ENCODE measurements at regions not wholly inside any gene's neighbourhood (a gene's known extent, or its start where the extent isn't known, plus 50 kb on each side); places are given as distances from the start of the nearest gene placed in this dataset.

GRCh38 chr7:123296965-123297364, 97.2 kb upstream of the SLC13A1 start:
- no peak for DNase-seq
- Histone ChIP-seq H3K9me2 (no peaks in the 10 kb centered on the region), H3K79me2 (ENCODE audit: insufficient read depth) (no peaks in the 10 kb centered on the region), H3K4me3 (ENCODE audit: low read depth in 2 of 2, low read length in 1 of 2) (no peak overlapping the region), H4K20me1 (ENCODE audit: insufficient read depth) (no peaks in the 10 kb centered on the region), H3K36me3 (replicated peaks in 1 of 2; ENCODE audit: control insufficient read depth in 1 of 2, insufficient read depth in 2 of 2, low read length in 1 of 2) (no peaks in the 10 kb centered on the region), H3K27ac (ENCODE audit: low read depth in 2 of 2, low read length in 1 of 2) (no peak overlapping the region), H3K9me3 (no peaks in the 10 kb centered on the region), H3K27me3 (ENCODE audit: insufficient read depth) (no peaks in the 10 kb centered on the region), H3K4me1 (ENCODE audit: control insufficient read depth in 1 of 2, insufficient read depth in 2 of 2, low read depth in 1 of 2, low read length in 1 of 2) (peaks cover 0 to 5% of the 10 kb centered on the region in 2 experiments; a peak in 2 of 4 replicates), H3K9ac (no peak overlapping the region), H3F3A (replicated peaks; ENCODE audit: insufficient read depth) (no peaks in the 10 kb centered on the region), H3K4me2 (no peak overlapping the region), H2AFZ (ENCODE audit: low read depth) (no peak overlapping the region)
- WGBS (ENCODE audit: low lambda C conversion rate): 38% methylated on average over 4 of the region's 4 CpGs
- no peak for TF ChIP-seq RXRA (IDR thresholded peaks at IDR 0.05; ENCODE audit: borderline replicate concordance, low read depth)
- TF ChIP-seq RFX5 (IDR thresholded peaks at IDR 0.05; ENCODE audit: low read length): no peak
- TF ChIP-seq, protein P1, sequence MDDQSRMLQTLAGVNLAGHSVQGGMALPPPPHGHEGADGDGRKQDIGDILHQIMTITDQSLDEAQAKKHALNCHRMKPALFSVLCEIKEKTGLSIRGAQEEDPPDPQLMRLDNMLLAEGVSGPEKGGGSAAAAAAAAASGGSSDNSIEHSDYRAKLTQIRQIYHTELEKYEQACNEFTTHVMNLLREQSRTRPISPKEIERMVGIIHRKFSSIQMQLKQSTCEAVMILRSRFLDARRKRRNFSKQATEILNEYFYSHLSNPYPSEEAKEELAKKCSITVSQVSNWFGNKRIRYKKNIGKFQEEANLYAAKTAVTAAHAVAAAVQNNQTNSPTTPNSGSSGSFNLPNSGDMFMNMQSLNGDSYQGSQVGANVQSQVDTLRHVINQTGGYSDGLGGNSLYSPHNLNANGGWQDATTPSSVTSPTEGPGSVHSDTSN (IDR thresholded peaks at IDR 0.05): no peak
- no peak for TF ChIP-seq FOSL2 (IDR thresholded peaks at IDR 0.05; ENCODE audit: borderline replicate concordance, low read depth)
- no peak for TF ChIP-seq JUND (IDR thresholded peaks at IDR 0.05)
- no peak for TF ChIP-seq NRF1 (IDR thresholded peaks at IDR 0.05; ENCODE audit: low read depth, low read length)
- TF ChIP-seq SIN3A (IDR thresholded peaks at IDR 0.05; ENCODE audit: borderline replicate concordance, low read depth, low read length): no peak
- TF ChIP-seq MXI1 (IDR thresholded peaks at IDR 0.05; ENCODE audit: low read depth, low read length): no peak
- no peak for TF ChIP-seq TCF12 (IDR thresholded peaks at IDR 0.05)
- POLR2A ChIA-PET: no interaction called here
- CTCF ChIA-PET: interaction anchor here (0.8 to 2.9 kb wide), 5 partner anchors 11 to 71 kb away, joined by 3 to 10 read pairs (median 5); no protein-coding TSS in a partner anchor

GRCh38 chr7:123293710-123294109, 93.9 kb upstream of the SLC13A1 start:
- no peaks in the 10 kb centered on the region for H3F3A ChIP-seq (replicated peaks; ENCODE audit: insufficient read depth)
- TF ChIP-seq MEF2A (IDR thresholded peaks at IDR 0.05; ENCODE audit: borderline replicate concordance, low read depth) (no peak), MAX (IDR thresholded peaks at IDR 0.05; ENCODE audit: low read depth) (no peak), SMC3 (IDR thresholded peaks at IDR 0.05; ENCODE audit: low read depth, low read length) (no peak), FOXM1 (IDR thresholded peaks at IDR 0.05; ENCODE audit: low read depth) (no peak), GABPA (IDR thresholded peaks at IDR 0.05; ENCODE audit: low read depth) (no peak), TAF1 (IDR thresholded peaks at IDR 0.05; ENCODE audit: borderline replicate concordance, low read depth, low read length) (no peak), SIN3A (IDR thresholded peaks at IDR 0.05; ENCODE audit: borderline replicate concordance, low read depth, low read length) (no peak), TEAD4 (IDR thresholded peaks at IDR 0.05; ENCODE audit: borderline replicate concordance, insufficient read depth) (no peak), RXRA (IDR thresholded peaks at IDR 0.05; ENCODE audit: borderline replicate concordance, low read depth) (no peak)
- TF ChIP-seq, protein P2, sequence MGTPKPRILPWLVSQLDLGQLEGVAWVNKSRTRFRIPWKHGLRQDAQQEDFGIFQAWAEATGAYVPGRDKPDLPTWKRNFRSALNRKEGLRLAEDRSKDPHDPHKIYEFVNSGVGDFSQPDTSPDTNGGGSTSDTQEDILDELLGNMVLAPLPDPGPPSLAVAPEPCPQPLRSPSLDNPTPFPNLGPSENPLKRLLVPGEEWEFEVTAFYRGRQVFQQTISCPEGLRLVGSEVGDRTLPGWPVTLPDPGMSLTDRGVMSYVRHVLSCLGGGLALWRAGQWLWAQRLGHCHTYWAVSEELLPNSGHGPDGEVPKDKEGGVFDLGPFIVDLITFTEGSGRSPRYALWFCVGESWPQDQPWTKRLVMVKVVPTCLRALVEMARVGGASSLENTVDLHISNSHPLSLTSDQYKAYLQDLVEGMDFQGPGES (IDR thresholded peaks at IDR 0.05; ENCODE audit: low read depth, low read length): no peak
- DNase-seq: no peak
- H3K79me2 ChIP-seq (ENCODE audit: insufficient read depth): no peaks in the 10 kb centered on the region
- CTCF ChIA-PET: interaction anchor here (0.5 to 0.7 kb wide), 2 partner anchors 27 to 78 kb away, joined by 3 read pairs; no protein-coding TSS in a partner anchor
- no peak overlapping the region for H3K4me3 ChIP-seq (ENCODE audit: low read depth in 2 of 2, low read length in 1 of 2)
- 16% methylated on average over 2 of the region's 2 CpGs for WGBS (ENCODE audit: low lambda C conversion rate)
- H3K36me3 ChIP-seq (replicated peaks in 1 of 2; ENCODE audit: control insufficient read depth in 1 of 2, insufficient read depth in 2 of 2, low read length in 1 of 2): no peaks in the 10 kb centered on the region
- H3K9me2 ChIP-seq: no peaks in the 10 kb centered on the region
- H3K4me1 ChIP-seq (ENCODE audit: control insufficient read depth in 1 of 2, insufficient read depth in 2 of 2, low read depth in 1 of 2, low read length in 1 of 2): peaks cover 0 to 5% of the 10 kb centered on the region in 2 experiments; a peak in 2 of 4 replicates
- POLR2A ChIA-PET: no interaction called here
- H3K9me3 ChIP-seq: no peaks in the 10 kb centered on the region
- H3K9ac ChIP-seq: no peak overlapping the region
- H3K27ac ChIP-seq (ENCODE audit: low read depth in 2 of 2, low read length in 1 of 2): no peak overlapping the region
- H2AFZ ChIP-seq (ENCODE audit: low read depth): no peak overlapping the region
- no peaks in the 10 kb centered on the region for H4K20me1 ChIP-seq (ENCODE audit: insufficient read depth)
- H3K27me3 ChIP-seq (ENCODE audit: insufficient read depth): no peaks in the 10 kb centered on the region
- no peak overlapping the region for H3K4me2 ChIP-seq

All from SK-N-SH (cell line).